Choroid plexus epithelial cell (primary cell): ENCODE measurements at regions not wholly inside any gene's neighbourhood (a gene's known extent, or its start where the extent isn't known, plus 50 kb on each side); places are given as distances from the start of the nearest gene placed in this dataset.

ENCODE experiments used
- DNase-seq: peaks from one replicate; pipeline ENCODE4 v3.0.0-alpha.2; 2010; ENCODE audit warnings: low read depth
- H3K4me3 ChIP-seq: 2 replicates; pipeline ENCODE4 v1.5.1; 2011; ENCODE audit warnings: low read depth, mild to moderate bottlenecking, control low read depth, low read length, moderate library complexity
- TF ChIP-seq, protein P1 (sequence below): conservative IDR thresholded peaks from 2 replicates; pipeline ENCODE4 v1.5.1; 2011; ENCODE audit warnings: low read depth, mild to moderate bottlenecking, control low read depth, inconsistent platforms, low read length, moderate library complexity

GRCh38 chr3:1528621-1529020 lies 435.8 kb downstream of the CNTN6 start:
- TF ChIP-seq, protein P1, sequence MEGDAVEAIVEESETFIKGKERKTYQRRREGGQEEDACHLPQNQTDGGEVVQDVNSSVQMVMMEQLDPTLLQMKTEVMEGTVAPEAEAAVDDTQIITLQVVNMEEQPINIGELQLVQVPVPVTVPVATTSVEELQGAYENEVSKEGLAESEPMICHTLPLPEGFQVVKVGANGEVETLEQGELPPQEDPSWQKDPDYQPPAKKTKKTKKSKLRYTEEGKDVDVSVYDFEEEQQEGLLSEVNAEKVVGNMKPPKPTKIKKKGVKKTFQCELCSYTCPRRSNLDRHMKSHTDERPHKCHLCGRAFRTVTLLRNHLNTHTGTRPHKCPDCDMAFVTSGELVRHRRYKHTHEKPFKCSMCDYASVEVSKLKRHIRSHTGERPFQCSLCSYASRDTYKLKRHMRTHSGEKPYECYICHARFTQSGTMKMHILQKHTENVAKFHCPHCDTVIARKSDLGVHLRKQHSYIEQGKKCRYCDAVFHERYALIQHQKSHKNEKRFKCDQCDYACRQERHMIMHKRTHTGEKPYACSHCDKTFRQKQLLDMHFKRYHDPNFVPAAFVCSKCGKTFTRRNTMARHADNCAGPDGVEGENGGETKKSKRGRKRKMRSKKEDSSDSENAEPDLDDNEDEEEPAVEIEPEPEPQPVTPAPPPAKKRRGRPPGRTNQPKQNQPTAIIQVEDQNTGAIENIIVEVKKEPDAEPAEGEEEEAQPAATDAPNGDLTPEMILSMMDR, result no peak
- no peak for DNase-seq
- no peak overlapping the region for H3K4me3 ChIP-seq

DNA sequence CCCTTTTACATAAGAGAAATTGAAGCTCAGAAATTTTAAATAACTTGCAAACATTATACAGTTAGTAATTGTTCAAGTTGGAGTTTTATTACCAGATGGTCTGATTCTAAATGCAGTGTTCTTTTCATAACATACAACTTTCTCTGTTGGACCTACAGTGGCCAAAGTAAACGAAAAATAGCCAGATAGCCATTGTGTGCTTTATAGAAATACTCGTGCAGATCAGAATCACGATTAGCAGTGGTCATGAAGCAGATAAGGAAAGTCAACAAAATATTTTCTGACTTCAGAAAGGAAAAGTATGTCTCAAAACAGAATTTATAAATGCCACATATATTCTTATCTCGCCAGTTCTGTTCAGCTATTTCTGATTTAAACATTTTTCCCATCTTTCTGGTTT lies 436.9 kb downstream of the CNTN6 start:
- no peak for DNase-seq
- H3K4me3 ChIP-seq, result no peak overlapping the region
- TF ChIP-seq, protein P1, result no peak

DNA sequence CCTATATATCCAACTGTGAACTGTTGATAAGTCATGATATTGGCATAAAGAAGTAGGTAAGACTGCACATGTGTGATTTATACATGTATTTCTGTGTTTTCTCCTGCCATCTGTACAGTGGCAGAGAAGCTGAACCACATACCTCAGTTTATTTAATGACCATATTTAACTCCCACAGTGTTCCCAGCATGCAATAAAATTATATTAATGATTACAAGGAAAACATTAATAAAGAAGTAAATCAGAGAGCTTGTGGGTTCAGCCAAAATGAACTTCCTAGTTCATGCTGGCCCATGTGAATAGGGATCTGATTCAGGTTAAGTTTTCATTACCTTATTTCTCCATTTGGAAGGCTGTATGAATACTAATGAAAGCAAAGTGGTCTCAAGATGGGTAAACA lies 439.2 kb downstream of the CNTN6 start:
- TF ChIP-seq, protein P1, result no peak
- no peak for DNase-seq
- no peak overlapping the region for H3K4me3 ChIP-seq

GRCh38 chr3:1532935-1533606 lies 440.2 kb downstream of the CNTN6 start:
- no peak for DNase-seq
- no peak overlapping the region for H3K4me3 ChIP-seq
- TF ChIP-seq, protein P1, result no peak

- DNase-seq, result no peak
- TF ChIP-seq, protein P1, result no peak
- H3K4me3 ChIP-seq, result no peak overlapping the region
Observed at GRCh38 chr3:1533763-1534162, 440.9 kb downstream of the CNTN6 start.

DNA sequence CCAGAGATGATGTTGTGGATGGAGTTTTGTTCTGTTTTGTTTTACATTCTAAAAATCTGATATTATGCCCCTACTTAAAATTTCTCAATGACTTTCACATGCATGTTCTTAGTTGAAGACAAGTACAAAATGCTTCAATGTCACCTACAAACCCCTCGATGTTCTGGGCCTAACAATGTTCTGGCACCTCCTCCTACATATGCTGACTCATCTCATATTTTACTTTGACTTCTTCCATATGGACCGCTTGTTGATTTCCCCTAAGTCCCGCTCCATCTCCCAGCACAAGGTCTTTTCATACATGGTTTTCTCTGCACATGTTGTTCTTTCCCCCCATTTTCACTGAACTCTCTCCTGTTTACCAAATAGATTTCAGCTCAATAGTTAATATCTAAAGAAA lies 441.4 kb downstream of the CNTN6 start:
- H3K4me3 ChIP-seq, result no peak overlapping the region
- DNase-seq, result no peak
- TF ChIP-seq, protein P1, result no peak

DNA sequence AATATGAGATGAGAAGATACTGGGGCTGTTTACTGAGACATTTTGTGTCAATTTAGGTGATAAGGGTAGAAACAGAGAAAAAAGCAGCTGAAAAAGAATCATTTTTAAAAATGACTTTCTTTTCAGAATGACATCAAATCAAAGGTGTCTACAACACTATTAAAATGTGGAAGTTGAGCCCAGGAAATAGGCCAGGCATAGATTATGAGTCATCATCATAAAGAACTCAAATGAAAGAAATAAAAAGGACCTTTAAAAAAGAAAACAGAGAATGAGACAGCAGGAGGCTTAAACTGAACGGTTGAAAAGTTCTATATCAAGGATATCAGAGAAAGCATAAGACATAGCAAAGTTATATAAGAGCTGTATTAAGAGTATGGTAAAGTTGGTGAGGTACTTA lies 442.5 kb downstream of the CNTN6 start:
- TF ChIP-seq, protein P1, result no peak
- H3K4me3 ChIP-seq, result no peak overlapping the region
- DNase-seq, result no peak
